Adrenal gland (tissue), 9 donors: ENCODE measurements at regions not wholly inside any gene's neighbourhood (a gene's known extent, or its start where the extent isn't known, plus 50 kb on each side); places are given as distances from the start of the nearest gene placed in this dataset.
"Not testable (repeated sequence)": the region's sequence is repeated elsewhere in the genome, so short reads cannot be mapped to it uniquely, and the experiment has no call there.

Source experiments
- DNase-seq, 7 donors: peaks; one replicate each; pipeline ENCODE4 v3.0.0-alpha.2; 2019 to 2020
- H3K27ac ChIP-seq, 5 donors: fragments of 200-600 bp; sonication (generic) in 4 of 5; 1 replicate in 3 of 5; 2 replicates in 2 of 5; pipeline versions ENCODE4 v1.5.1 to v1.8.0; 2016 to 2020; ENCODE audit warnings: mild to moderate bottlenecking in 1 of 5
- H3K27me3 ChIP-seq: fragments of 200-600 bp; 2 replicates; pipeline ENCODE4 v1.8.0; 2021
- H3K36me3 ChIP-seq, 2 donors: fragments of 200-600 bp; replicated peaks in 1 of 2; 1 replicate in 1 of 2; 2 replicates in 1 of 2; pipeline versions ENCODE4 v1.5.1 to v1.8.0; 2018 to 2022
- H3K4me1 ChIP-seq, 2 donors: fragments of 200-600 bp; replicated peaks in 1 of 2; 1 replicate in 1 of 2; 2 replicates in 1 of 2; pipeline versions ENCODE4 v1.5.1 to v1.8.0; 2018 to 2021
- H3K4me3 ChIP-seq, 4 donors: fragments of 200-600 bp; sonication (generic) in 3 of 4; one replicate each; pipeline ENCODE4 v1.5.1; 2016 to 2018
- H3K9me3 ChIP-seq, 3 donors: fragments of 200-600 bp; sonication (generic) in 1 of 3; replicated peaks in 1 of 3; 1 replicate in 2 of 3; 2 replicates in 1 of 3; pipeline versions ENCODE4 v1.5.1 to v1.8.0; 2016 to 2021
- CTCF ChIP-seq, 6 experiments: fragments of 450-650 bp in 4 of 6; fragments of 200-600 bp in 2 of 6; sonication (generic) in 1 of 6; IDR thresholded peaks; 1 replicate in 5 of 6; 2 replicates in 1 of 6; pipeline versions ENCODE4 v1.5.1 to v1.8.0; 2016 to 2021; ENCODE audit warnings: antibody characterized with exemption in 6 of 6, mild to moderate bottlenecking in 2 of 6, moderate library complexity in 1 of 6
- POLR2A ChIP-seq, 2 donors: fragments of 450-650 bp; IDR thresholded peaks; one replicate each; pipeline ENCODE4 v1.6.1; 2017; ENCODE audit warnings: antibody characterized with exemption in 2 of 2, mild to moderate bottlenecking in 2 of 2, moderate library complexity in 1 of 2
- WGBS, 4 donors: extraction: QIAGEN DNeasy Blood & Tissue Kit in 2 of 4; methylation state at CpG; one replicate each; pipeline versions ENCODE4 v1.1.5 to v1.1.7; 2013 to 2017; 5-methylcytosine and 5-hydroxymethylcytosine counted together
- intact Hi-C, 2 donors: fragments of 100-400 bp; cut with DNase I; formaldehyde crosslinking; loops; one replicate each; pipeline versions ENCODE4 v1.14.1 to v1.15.0; 2022 to 2023
- donor health status: healthy with polysubstance abuse.
- donor health status: Bipolar disorder and iron deficiency.
- donor health status: DM: yes; HTN: yes; CAD: no.
- donor health status: DM: no; HTN: no; CAD: no.
- donor health status: DM: no; HTN: no; CAD: no.

GRCh38 chr16:29158785-29159184, 173.9 kb downstream of the LAT start:
- H3K9me3 ChIP-seq: no peaks in the 10 kb centered on the region
- no peaks in the 10 kb centered on the region for H3K27me3 ChIP-seq
- DNase-seq: no peak
- peaks cover 15 to 22% of the 10 kb centered on the region in 2 donors for H3K4me1 ChIP-seq
- no peaks in the 10 kb centered on the region for H3K36me3 ChIP-seq
- H3K27ac ChIP-seq: peak overlapping the region in 2 of 5 donors; percentile 44 to 86
- intact Hi-C loops: no loop called here
- no peak overlapping the region for H3K4me3 ChIP-seq
- 95 to 97% (median 96%) methylated on average over 13 to 29 of the region's 29 CpGs for WGBS, 4 donors
- TF ChIP-seq POLR2A (IDR thresholded peaks at IDR 0.05) (no peak), CTCF (IDR thresholded peaks at IDR 0.05) (no peak)

- Histone ChIP-seq H3K4me1 (peaks cover 15 to 22% of the 10 kb centered on the region in 2 donors), H3K27ac (peak overlapping the region; percentile 68 to 97 (median 85))
- H3K9me3 ChIP-seq, H3K27me3 ChIP-seq, H3K4me3 ChIP-seq, intact Hi-C loops, H3K36me3 ChIP-seq, DNase-seq: not testable (repeated sequence)
- WGBS, 4 donors: 90 to 96% (median 94%) methylated on average over 18 to 37 of the region's 37 CpGs
These were observed 173.4 kb downstream of the LAT start for GRCh38 chr16:29158031-29158784.

- peak in 1 of 2 donors; percentile 41 for TF ChIP-seq POLR2A (IDR thresholded peaks at IDR 0.05)
- peak in 5 of 6 experiments; percentile 12 to 52 (median 42) for TF ChIP-seq CTCF (IDR thresholded peaks at IDR 0.05)
- H3K36me3 ChIP-seq, intact Hi-C loops, H3K27me3 ChIP-seq, H3K4me3 ChIP-seq, H3K9me3 ChIP-seq: not testable (repeated sequence)
- WGBS, 4 donors: 13 to 40% (median 31%) methylated on average over 13 to 22 of the region's 22 CpGs
- peaks cover 15 to 22% of the 10 kb centered on the region in 2 donors for H3K4me1 ChIP-seq
- H3K27ac ChIP-seq: peak overlapping the region; percentile 68 to 97 (median 85)
- DNase-seq: peak in 6 of 7 donors; percentile 65 to 85 (median 75)
These were observed 172.4 kb downstream of the LAT start for GRCh38 chr16:29157051-29157923.

- 73 to 84% (median 76%) methylated on average over 11 of the region's 11 CpGs for WGBS, 4 donors
- intact Hi-C loops: no loop called here
- DNase-seq: no peak
- Histone ChIP-seq H3K27me3 (no peaks in the 10 kb centered on the region), H3K27ac (peak overlapping the region in 4 of 5 donors; percentile 78 to 97 (median 86)), H3K4me3 (no peak overlapping the region), H3K9me3 (no peaks in the 10 kb centered on the region), H3K36me3 (no peaks in the 10 kb centered on the region), H3K4me1 (peaks cover 15 to 22% of the 10 kb centered on the region in 2 donors)
- TF ChIP-seq POLR2A (IDR thresholded peaks at IDR 0.05) (no peak), CTCF (IDR thresholded peaks at IDR 0.05) (no peak)
These were observed 171.7 kb downstream of the LAT start for GRCh38 chr16:29156511-29156910.

- DNase-seq, H3K4me3 ChIP-seq, intact Hi-C loops, H3K9me3 ChIP-seq, H3K27me3 ChIP-seq, H3K36me3 ChIP-seq: not testable (repeated sequence)
- 93 to 95% (median 95%) methylated on average over 12 to 17 of the region's 17 CpGs for WGBS, 4 donors
- H3K4me1 ChIP-seq: peaks cover 15 to 22% of the 10 kb centered on the region in 2 donors
- peak overlapping the region in 2 of 5 donors; percentile 86 to 97 for H3K27ac ChIP-seq
These were observed 171.0 kb downstream of the LAT start for GRCh38 chr16:29155866-29156200.

- intact Hi-C loops, H3K27me3 ChIP-seq, H3K36me3 ChIP-seq, H3K4me3 ChIP-seq, H3K9me3 ChIP-seq, DNase-seq: not testable (repeated sequence)
- peak overlapping the region in 1 of 5 donors; percentile 97 for H3K27ac ChIP-seq
- WGBS, 4 donors: 84 to 89% (median 88%) methylated on average over 23 to 29 of the region's 29 CpGs
- H3K4me1 ChIP-seq: peaks cover 15 to 22% of the 10 kb centered on the region in 2 donors
These were observed 170.4 kb downstream of the LAT start for GRCh38 chr16:29155131-29155865.
